ENCODE measurements at regions not wholly inside any gene's neighbourhood (a gene's known extent, or its start where the extent isn't known, plus 50 kb on each side); places are given as distances from the start of the nearest gene placed in this dataset.
A peak's percentile ranks its signal among the peaks of the same experiment; 100 is the strongest.

GRCh38 chr18:10139783-10140410 lies 226.1 kb downstream of the VAPA start:
- intact Hi-C loops (cut with micrococcal nuclease; ENCODE audit: unreplicated experiment): no loop called here
- Histone ChIP-seq H3K9me2 (ENCODE audit: insufficient read depth) (0 out of 2 replicates have a peak, but pooled peaks cover 3% of the 10 kb centered on the region), H3K4me3 (peak overlapping the region; percentile 17; the same call in 1 of the 2 replicates), H3K9me3 (ENCODE audit: insufficient read depth, low read depth) (no peaks in the 10 kb centered on the region), H3K27ac (peak overlapping the region; percentile 93), H4K20me1 (ENCODE audit: insufficient read depth) (no peaks in the 10 kb centered on the region), H3K4me1 (replicated peaks; ENCODE audit: insufficient read depth) (peaks cover 44% of the 10 kb centered on the region), H3K79me2 (ENCODE audit: low read depth) (no peaks in the 10 kb centered on the region), H3K36me3 (ENCODE audit: low read depth) (no peaks in the 10 kb centered on the region), H3K4me2 (peak overlapping the region; percentile 64), H3K27me3 (ENCODE audit: insufficient read depth, low read depth) (no peaks in the 10 kb centered on the region), H3F3A (ENCODE audit: insufficient read depth, low read depth) (peaks cover 32% of the 10 kb centered on the region), H2AFZ (no peak overlapping the region)
- CTCF ChIA-PET: no interaction called here
- peak in 1 of 2 experiments; percentile 60 for DNase-seq
- TF ChIP-seq, protein P1, sequence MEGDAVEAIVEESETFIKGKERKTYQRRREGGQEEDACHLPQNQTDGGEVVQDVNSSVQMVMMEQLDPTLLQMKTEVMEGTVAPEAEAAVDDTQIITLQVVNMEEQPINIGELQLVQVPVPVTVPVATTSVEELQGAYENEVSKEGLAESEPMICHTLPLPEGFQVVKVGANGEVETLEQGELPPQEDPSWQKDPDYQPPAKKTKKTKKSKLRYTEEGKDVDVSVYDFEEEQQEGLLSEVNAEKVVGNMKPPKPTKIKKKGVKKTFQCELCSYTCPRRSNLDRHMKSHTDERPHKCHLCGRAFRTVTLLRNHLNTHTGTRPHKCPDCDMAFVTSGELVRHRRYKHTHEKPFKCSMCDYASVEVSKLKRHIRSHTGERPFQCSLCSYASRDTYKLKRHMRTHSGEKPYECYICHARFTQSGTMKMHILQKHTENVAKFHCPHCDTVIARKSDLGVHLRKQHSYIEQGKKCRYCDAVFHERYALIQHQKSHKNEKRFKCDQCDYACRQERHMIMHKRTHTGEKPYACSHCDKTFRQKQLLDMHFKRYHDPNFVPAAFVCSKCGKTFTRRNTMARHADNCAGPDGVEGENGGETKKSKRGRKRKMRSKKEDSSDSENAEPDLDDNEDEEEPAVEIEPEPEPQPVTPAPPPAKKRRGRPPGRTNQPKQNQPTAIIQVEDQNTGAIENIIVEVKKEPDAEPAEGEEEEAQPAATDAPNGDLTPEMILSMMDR (conservative IDR thresholded peaks at IDR 0.05): no peak
- no peak for TF ChIP-seq EZH2 (IDR thresholded peaks at IDR 0.05; ENCODE audit: low read depth)
- POLR2A ChIA-PET (ENCODE audit: unreplicated experiment): no interaction called here
- no TSS peak for BruUV-seq (replicated peaks)

- no peaks in the 10 kb centered on the region for H3K27me3 ChIP-seq (ENCODE audit: insufficient read depth, low read depth)
- H3K4me2 ChIP-seq: peak overlapping the region; percentile 64
- peak overlapping the region; percentile 17; the same call in 1 of the 2 replicates for H3K4me3 ChIP-seq
- H3K9me3 ChIP-seq (ENCODE audit: insufficient read depth, low read depth): no peaks in the 10 kb centered on the region
- no peaks in the 10 kb centered on the region for H3K79me2 ChIP-seq (ENCODE audit: low read depth)
- no peaks in the 10 kb centered on the region for H4K20me1 ChIP-seq (ENCODE audit: insufficient read depth)
- no TSS peak for BruUV-seq (replicated peaks)
- H3K9me2 ChIP-seq (ENCODE audit: insufficient read depth): 0 out of 2 replicates have a peak, but pooled peaks cover 3% of the 10 kb centered on the region
- H3K27ac ChIP-seq: peak overlapping the region; percentile 93
- no peaks in the 10 kb centered on the region for H3K36me3 ChIP-seq (ENCODE audit: low read depth)
- H3K4me1 ChIP-seq (replicated peaks; ENCODE audit: insufficient read depth): peaks cover 44% of the 10 kb centered on the region
- TF ChIP-seq, protein P1 (conservative IDR thresholded peaks at IDR 0.05): no peak
- TF ChIP-seq EZH2 (IDR thresholded peaks at IDR 0.05; ENCODE audit: low read depth): no peak
- H3F3A ChIP-seq (ENCODE audit: insufficient read depth, low read depth): peaks cover 32% of the 10 kb centered on the region
- intact Hi-C loops (cut with micrococcal nuclease; ENCODE audit: unreplicated experiment): no loop called here
- H2AFZ ChIP-seq: no peak overlapping the region
- DNase-seq: peak in 1 of 2 experiments; percentile 88
- ChIA-PET CTCF (no interaction called here), POLR2A (ENCODE audit: unreplicated experiment) (no interaction called here)
These were observed 226.9 kb downstream of the VAPA start for GRCh38 chr18:10140461-10141282.

GRCh38 chr18:10141559-10141958 lies 227.7 kb downstream of the VAPA start:
- no TSS peak for BruUV-seq (replicated peaks)
- intact Hi-C loops (cut with micrococcal nuclease; ENCODE audit: unreplicated experiment): no loop called here
- Histone ChIP-seq H3K9me3 (ENCODE audit: insufficient read depth, low read depth) (no peaks in the 10 kb centered on the region), H3K27me3 (ENCODE audit: insufficient read depth, low read depth) (no peaks in the 10 kb centered on the region), H2AFZ (no peak overlapping the region), H3K27ac (peak overlapping the region; percentile 93), H3K4me3 (no peak overlapping the region), H3K79me2 (ENCODE audit: low read depth) (no peaks in the 10 kb centered on the region), H3K4me1 (replicated peaks; ENCODE audit: insufficient read depth) (peaks cover 44% of the 10 kb centered on the region), H3F3A (ENCODE audit: insufficient read depth, low read depth) (peaks cover 32% of the 10 kb centered on the region), H4K20me1 (ENCODE audit: insufficient read depth) (no peaks in the 10 kb centered on the region), H3K4me2 (peak overlapping the region; percentile 64), H3K36me3 (ENCODE audit: low read depth) (no peaks in the 10 kb centered on the region), H3K9me2 (ENCODE audit: insufficient read depth) (0 out of 2 replicates have a peak, but pooled peaks cover 1% of the 10 kb centered on the region)
- DNase-seq: peak in 1 of 2 experiments; percentile 59
- TF ChIP-seq, protein P1 (conservative IDR thresholded peaks at IDR 0.05): no peak
- no peak for TF ChIP-seq EZH2 (IDR thresholded peaks at IDR 0.05; ENCODE audit: low read depth)
- POLR2A ChIA-PET (ENCODE audit: unreplicated experiment): no interaction called here
- CTCF ChIA-PET: no interaction called here
